ENCODE measurements at regions not wholly inside any gene's neighbourhood (a gene's known extent, or its start where the extent isn't known, plus 50 kb on each side); places are given as distances from the start of the nearest gene placed in this dataset.

GRCh38 chr6:130518588-130518987, 152.8 kb downstream of the TMEM200A start:
- BruUV-seq (replicated peaks): no TSS peak

DNA sequence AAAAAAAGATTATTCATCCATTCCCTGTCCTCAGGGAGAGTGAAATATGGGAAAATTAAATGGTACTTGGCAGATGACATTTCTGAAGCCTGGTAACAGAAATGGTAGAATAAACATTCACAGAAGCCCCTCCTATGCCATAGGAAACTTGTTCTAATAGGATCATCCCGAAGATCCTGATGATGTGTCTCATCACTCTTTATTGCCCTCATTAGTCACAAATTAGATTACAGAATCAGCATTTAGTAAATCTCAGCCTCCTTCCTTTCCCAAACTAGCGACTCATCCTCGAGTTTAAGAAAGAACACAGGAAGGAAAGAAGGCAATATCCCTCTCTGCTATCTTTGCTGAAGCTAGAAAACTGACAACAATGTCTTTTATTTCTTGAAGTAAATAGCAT, 154.4 kb downstream of the TMEM200A start:
- H3K9me3 ChIP-seq (ENCODE audit: control insufficient read depth, insufficient read depth, low read depth, low read length): no peaks in the 10 kb centered on the region
- H3K36me3 ChIP-seq (ENCODE audit: control insufficient read depth, insufficient read depth, low read length): no peaks in the 10 kb centered on the region
- intact Hi-C loops (cut with micrococcal nuclease; ENCODE audit: unreplicated experiment): no loop called here
- in situ Hi-C loops (cut with HindIII; ENCODE audit: low pct_unique_long_range_greater_than_20kb, low sequenced_read_pairs): no loop called here
- DNase-seq (ENCODE audit: low read depth, low spot score) (no peak), ATAC-seq (no peak)
- no peak overlapping the region for H3K4me3 ChIP-seq (ENCODE audit: low read depth in 2 of 2, low read length in 2 of 2)
- no peak overlapping the region for H3K27ac ChIP-seq (ENCODE audit: low read length)
- CTCF ChIA-PET: no interaction called here
- no peaks in the 10 kb centered on the region for H3K27me3 ChIP-seq (ENCODE audit: control insufficient read depth, insufficient read depth, low read length)
- no peak for TF ChIP-seq REST (IDR thresholded peaks at IDR 0.05; ENCODE audit: insufficient read depth in 1 of 2, low read depth in 2 of 2, low read length in 1 of 2)
- no peak for TF ChIP-seq TCF7L2 (IDR thresholded peaks at IDR 0.05; ENCODE audit: low read depth, low read length)
- no peak for TF ChIP-seq POLR2AphosphoS5 (IDR thresholded peaks at IDR 0.05; ENCODE audit: low read depth, low read length)
- TF ChIP-seq CTCF (IDR thresholded peaks at IDR 0.05): no peak
- TF ChIP-seq SIN3A (IDR thresholded peaks at IDR 0.05; ENCODE audit: borderline replicate concordance, insufficient read depth, low read depth, low read length): no peak
- POLR2A ChIA-PET: no interaction called here
- no TSS peak for BruUV-seq (replicated peaks)
- no peaks in the 10 kb centered on the region for H3K4me1 ChIP-seq (ENCODE audit: control insufficient read depth, insufficient read depth, low read length)

More at GRCh38 chr6:130518588-130518987, 152.8 kb downstream of the TMEM200A start:
- TF ChIP-seq CTCF (IDR thresholded peaks at IDR 0.05) (no peak), REST (IDR thresholded peaks at IDR 0.05; ENCODE audit: insufficient read depth in 1 of 2, low read depth in 2 of 2, low read length in 1 of 2) (no peak), SIN3A (IDR thresholded peaks at IDR 0.05; ENCODE audit: borderline replicate concordance, insufficient read depth, low read depth, low read length) (no peak), TCF7L2 (IDR thresholded peaks at IDR 0.05; ENCODE audit: low read depth, low read length) (no peak), POLR2AphosphoS5 (IDR thresholded peaks at IDR 0.05; ENCODE audit: low read depth, low read length) (no peak)
- in situ Hi-C loops (cut with HindIII; ENCODE audit: low pct_unique_long_range_greater_than_20kb, low sequenced_read_pairs): no loop called here
- Histone ChIP-seq H3K4me3 (ENCODE audit: low read depth in 2 of 2, low read length in 2 of 2) (no peak overlapping the region), H3K27me3 (ENCODE audit: control insufficient read depth, insufficient read depth, low read length) (no peaks in the 10 kb centered on the region), H3K9me3 (ENCODE audit: control insufficient read depth, insufficient read depth, low read depth, low read length) (no peaks in the 10 kb centered on the region), H3K4me1 (ENCODE audit: control insufficient read depth, insufficient read depth, low read length) (no peaks in the 10 kb centered on the region), H3K36me3 (ENCODE audit: control insufficient read depth, insufficient read depth, low read length) (no peaks in the 10 kb centered on the region), H3K27ac (ENCODE audit: low read length) (no peak overlapping the region)
- ATAC-seq (no peak), DNase-seq (ENCODE audit: low read depth, low spot score) (no peak)
- intact Hi-C loops (cut with micrococcal nuclease; ENCODE audit: unreplicated experiment): no loop called here
- CTCF ChIA-PET: no interaction called here
- POLR2A ChIA-PET: no interaction called here
